ENCODE measurements at regions not wholly inside any gene's neighbourhood (a gene's known extent, or its start where the extent isn't known, plus 50 kb on each side); places are given as distances from the start of the nearest gene placed in this dataset.
"Not testable (repeated sequence)": the region's sequence is repeated elsewhere in the genome, so short reads cannot be mapped to it uniquely, and the experiment has no call there.

- 2 to 4% (median 3%) methylated on average over 6 of the region's 6 CpGs for WGBS, 3 donors
- no peak overlapping the region for H3K4me3 ChIP-seq (ENCODE audit: low read depth in 1 of 3, low read length in 3 of 3)
- no peaks in the 10 kb centered on the region for H3K36me3 ChIP-seq (ENCODE audit: control insufficient read depth in 3 of 3, insufficient read depth in 2 of 3, low read depth in 1 of 3, low read length in 3 of 3)
- no peaks in the 10 kb centered on the region for H3K9me3 ChIP-seq (ENCODE audit: control insufficient read depth in 2 of 2, insufficient read depth in 1 of 2, low read depth in 1 of 2, low read length in 1 of 2)
- no peak overlapping the region for H3K27ac ChIP-seq (ENCODE audit: low read depth in 1 of 3, low read length in 2 of 3)
- H3K4me1 ChIP-seq (ENCODE audit: control insufficient read depth in 3 of 3, insufficient read depth in 2 of 3, low read depth in 1 of 3, low read length in 2 of 3) = peaks cover 0 to 9% (median 2%) of the 10 kb centered on the region in 3 donors
- FAIRE-seq (no peak), DNase-seq (peak; percentile 73 to 74)
- no peaks in the 10 kb centered on the region for H3K27me3 ChIP-seq (ENCODE audit: control insufficient read depth in 3 of 3, insufficient read depth in 3 of 3, low read length in 3 of 3)
Measured at GRCh38 chr1:157369808-157370521, 182.3 kb downstream of the FCRL5 start.

GRCh38 chr1:157368941-157369340, 183.4 kb downstream of the FCRL5 start:
- not testable (repeated sequence) for H3K4me3 ChIP-seq (ENCODE audit: low read depth in 1 of 3, low read length in 3 of 3); DNase-seq; H3K27ac ChIP-seq (ENCODE audit: low read depth in 1 of 3, low read length in 2 of 3); H3K36me3 ChIP-seq (ENCODE audit: control insufficient read depth in 3 of 3, insufficient read depth in 2 of 3, low read depth in 1 of 3, low read length in 3 of 3); H3K9me3 ChIP-seq (ENCODE audit: control insufficient read depth in 2 of 2, insufficient read depth in 1 of 2, low read depth in 1 of 2, low read length in 1 of 2); H3K27me3 ChIP-seq (ENCODE audit: control insufficient read depth in 3 of 3, insufficient read depth in 3 of 3, low read length in 3 of 3); FAIRE-seq; H3K4me1 ChIP-seq (ENCODE audit: control insufficient read depth in 3 of 3, insufficient read depth in 2 of 3, low read depth in 1 of 3, low read length in 2 of 3)
- WGBS, 3 donors = 50 to 96% (median 77%) methylated on average over 1 of the region's 1 CpG

- DNase-seq = no peak
- no peaks in the 10 kb centered on the region for H3K36me3 ChIP-seq (ENCODE audit: control insufficient read depth in 3 of 3, insufficient read depth in 2 of 3, low read depth in 1 of 3, low read length in 3 of 3)
- H3K27ac ChIP-seq (ENCODE audit: low read depth in 1 of 3, low read length in 2 of 3) = no peak overlapping the region
- FAIRE-seq = no peak
- WGBS, 3 donors = 72 to 85% (median 75%) methylated on average over 2 of the region's 2 CpGs
- H3K9me3 ChIP-seq (ENCODE audit: control insufficient read depth in 2 of 2, insufficient read depth in 1 of 2, low read depth in 1 of 2, low read length in 1 of 2) = no peaks in the 10 kb centered on the region
- H3K4me3 ChIP-seq (ENCODE audit: low read depth in 1 of 3, low read length in 3 of 3) = no peak overlapping the region
- H3K27me3 ChIP-seq (ENCODE audit: control insufficient read depth in 3 of 3, insufficient read depth in 3 of 3, low read length in 3 of 3) = no peaks in the 10 kb centered on the region
- H3K4me1 ChIP-seq (ENCODE audit: control insufficient read depth in 3 of 3, insufficient read depth in 2 of 3, low read depth in 1 of 3, low read length in 2 of 3) = peaks cover 0 to 9% (median 2%) of the 10 kb centered on the region in 3 donors
Measured at GRCh38 chr1:157368363-157368762, 184.0 kb downstream of the FCRL5 start.

GRCh38 chr1:157367870-157368269, 184.4 kb downstream of the FCRL5 start:
- H3K4me1 ChIP-seq (ENCODE audit: control insufficient read depth in 3 of 3, insufficient read depth in 2 of 3, low read depth in 1 of 3, low read length in 2 of 3) = peaks cover 0 to 9% (median 2%) of the 10 kb centered on the region in 3 donors
- H3K36me3 ChIP-seq (ENCODE audit: control insufficient read depth in 3 of 3, insufficient read depth in 2 of 3, low read depth in 1 of 3, low read length in 3 of 3) = no peaks in the 10 kb centered on the region
- DNase-seq (peak in 1 of 2 donors; percentile 40), FAIRE-seq (no peak)
- H3K27ac ChIP-seq (ENCODE audit: low read depth in 1 of 3, low read length in 2 of 3) = no peak overlapping the region
- H3K27me3 ChIP-seq (ENCODE audit: control insufficient read depth in 3 of 3, insufficient read depth in 3 of 3, low read length in 3 of 3) = no peaks in the 10 kb centered on the region
- no peak overlapping the region for H3K4me3 ChIP-seq (ENCODE audit: low read depth in 1 of 3, low read length in 3 of 3)
- H3K9me3 ChIP-seq (ENCODE audit: control insufficient read depth in 2 of 2, insufficient read depth in 1 of 2, low read depth in 1 of 2, low read length in 1 of 2) = no peaks in the 10 kb centered on the region

- H3K9me3 ChIP-seq (ENCODE audit: control insufficient read depth in 2 of 2, insufficient read depth in 1 of 2, low read depth in 1 of 2, low read length in 1 of 2) = no peaks in the 10 kb centered on the region
- H3K4me3 ChIP-seq (ENCODE audit: low read depth in 1 of 3, low read length in 3 of 3) = no peak overlapping the region
- DNase-seq (peak; percentile 13 to 46), FAIRE-seq (no peak)
- H3K4me1 ChIP-seq (ENCODE audit: control insufficient read depth in 3 of 3, insufficient read depth in 2 of 3, low read depth in 1 of 3, low read length in 2 of 3) = peaks cover 0 to 9% (median 2%) of the 10 kb centered on the region in 3 donors
- no peaks in the 10 kb centered on the region for H3K36me3 ChIP-seq (ENCODE audit: control insufficient read depth in 3 of 3, insufficient read depth in 2 of 3, low read depth in 1 of 3, low read length in 3 of 3)
- WGBS, 3 donors = 32 to 54% (median 33%) methylated on average over 3 of the region's 3 CpGs
- no peak overlapping the region for H3K27ac ChIP-seq (ENCODE audit: low read depth in 1 of 3, low read length in 2 of 3)
- H3K27me3 ChIP-seq (ENCODE audit: control insufficient read depth in 3 of 3, insufficient read depth in 3 of 3, low read length in 3 of 3) = no peaks in the 10 kb centered on the region
Measured at GRCh38 chr1:157367091-157367739, 185.1 kb downstream of the FCRL5 start.

- DNase-seq = no peak
- Histone ChIP-seq H3K4me1 (ENCODE audit: control insufficient read depth in 3 of 3, insufficient read depth in 2 of 3, low read depth in 1 of 3, low read length in 2 of 3) (peaks cover 0 to 14% (median 2%) of the 10 kb centered on the region in 3 donors), H3K4me3 (ENCODE audit: low read depth in 1 of 3, low read length in 3 of 3) (no peak overlapping the region), H3K9me3 (ENCODE audit: control insufficient read depth in 2 of 2, insufficient read depth in 1 of 2, low read depth in 1 of 2, low read length in 1 of 2) (no peaks in the 10 kb centered on the region), H3K27me3 (ENCODE audit: control insufficient read depth in 3 of 3, insufficient read depth in 3 of 3, low read length in 3 of 3) (no peaks in the 10 kb centered on the region), H3K36me3 (ENCODE audit: control insufficient read depth in 3 of 3, insufficient read depth in 2 of 3, low read depth in 1 of 3, low read length in 3 of 3) (no peaks in the 10 kb centered on the region), H3K27ac (ENCODE audit: low read depth in 1 of 3, low read length in 2 of 3) (no peak overlapping the region)
- no peak for FAIRE-seq
- 87 to 88% (median 87%) methylated on average over 3 of the region's 3 CpGs for WGBS, 3 donors
Measured at GRCh38 chr1:157364612-157365011, 187.7 kb downstream of the FCRL5 start.

GRCh38 chr1:157363660-157364140, 188.6 kb downstream of the FCRL5 start:
- DNase-seq = peak; percentile 50 to 68
- FAIRE-seq = no peak

GRCh38 chr1:157360023-157360390, 192.3 kb downstream of the FCRL5 start:
- no peak for FAIRE-seq
- Histone ChIP-seq H3K4me1 (ENCODE audit: control insufficient read depth in 3 of 3, insufficient read depth in 2 of 3, low read depth in 1 of 3, low read length in 2 of 3) (peaks cover 0 to 5% (median 0%) of the 10 kb centered on the region in 3 donors), H3K27me3 (ENCODE audit: control insufficient read depth in 3 of 3, insufficient read depth in 3 of 3, low read length in 3 of 3) (no peaks in the 10 kb centered on the region), H3K36me3 (ENCODE audit: control insufficient read depth in 3 of 3, insufficient read depth in 2 of 3, low read depth in 1 of 3, low read length in 3 of 3) (no peaks in the 10 kb centered on the region), H3K27ac (ENCODE audit: low read depth in 1 of 3, low read length in 2 of 3) (peak overlapping the region in 2 of 3 donors; percentile 25 to 51), H3K9me3 (ENCODE audit: control insufficient read depth in 2 of 2, insufficient read depth in 1 of 2, low read depth in 1 of 2, low read length in 1 of 2) (no peaks in the 10 kb centered on the region), H3K4me3 (ENCODE audit: low read depth in 1 of 3, low read length in 3 of 3) (no peak overlapping the region)
- no peak for DNase-seq

More at GRCh38 chr1:157363660-157364140, 188.6 kb downstream of the FCRL5 start:
- whole genome bisulfite sequencing, 3 donors = 63 to 79% (median 63%) methylated on average over 7 of the region's 7 CpGs
- H3K4me1 ChIP-seq (ENCODE audit: control insufficient read depth in 3 of 3, insufficient read depth in 2 of 3, low read depth in 1 of 3, low read length in 2 of 3) = peaks cover 0 to 14% (median 2%) of the 10 kb centered on the region in 3 donors
- H3K27me3 ChIP-seq (ENCODE audit: control insufficient read depth in 3 of 3, insufficient read depth in 3 of 3, low read length in 3 of 3) = no peaks in the 10 kb centered on the region
- no peaks in the 10 kb centered on the region for H3K36me3 ChIP-seq (ENCODE audit: control insufficient read depth in 3 of 3, insufficient read depth in 2 of 3, low read depth in 1 of 3, low read length in 3 of 3)
- H3K9me3 ChIP-seq (ENCODE audit: control insufficient read depth in 2 of 2, insufficient read depth in 1 of 2, low read depth in 1 of 2, low read length in 1 of 2) = no peaks in the 10 kb centered on the region
- H3K4me3 ChIP-seq (ENCODE audit: low read depth in 1 of 3, low read length in 3 of 3) = no peak overlapping the region
- H3K27ac ChIP-seq (ENCODE audit: low read depth in 1 of 3, low read length in 2 of 3) = no peak overlapping the region

All from small intestine (tissue), 7 donors.